Right atrium auricular region (tissue), 2 donors: ENCODE measurements at regions not wholly inside any gene's neighbourhood (a gene's known extent, or its start where the extent isn't known, plus 50 kb on each side); places are given as distances from the start of the nearest gene placed in this dataset.

ENCODE experiments used
- DNase-seq: peaks from one replicate; pipeline ENCODE4 v3.0.0-alpha.2; 2019; ENCODE audit warnings: low spot score
- H3K27ac ChIP-seq, 2 donors: fragments of 200-600 bp; sonication (generic); 1 replicate in 1 of 2; 2 replicates in 1 of 2; pipeline ENCODE4 v1.5.1; 2016 to 2019
- H3K27me3 ChIP-seq, 2 donors: fragments of 200-600 bp; sonication (generic); one replicate each; pipeline versions ENCODE4 v1.5.1 to v1.6.0; 2017 to 2019
- H3K36me3 ChIP-seq: fragments of 200-600 bp; sonication (generic); one replicate; pipeline ENCODE4 v1.5.1; 2016
- H3K4me1 ChIP-seq, 2 donors: fragments of 200-600 bp; sonication (generic); one replicate each; pipeline versions ENCODE4 v1.5.1 to v1.6.0; 2017 to 2019
- H3K4me3 ChIP-seq, 2 donors: fragments of 200-600 bp; sonication (generic); 1 replicate in 1 of 2; 2 replicates in 1 of 2; pipeline ENCODE4 v1.5.1; 2017 to 2019; ENCODE audit warnings: mild to moderate bottlenecking in 1 of 2, moderate library complexity in 1 of 2
- H3K9me3 ChIP-seq, 2 donors: fragments of 200-600 bp; sonication (generic); one replicate each; pipeline ENCODE4 v1.5.1; 2019
- TF ChIP-seq, protein P1 (sequence below), 2 donors: fragments of 200-600 bp; sonication (generic); IDR thresholded peaks; one replicate each; pipeline ENCODE4 v1.5.1; 2019; ENCODE audit warnings: antibody characterized with exemption in 2 of 2

DNA sequence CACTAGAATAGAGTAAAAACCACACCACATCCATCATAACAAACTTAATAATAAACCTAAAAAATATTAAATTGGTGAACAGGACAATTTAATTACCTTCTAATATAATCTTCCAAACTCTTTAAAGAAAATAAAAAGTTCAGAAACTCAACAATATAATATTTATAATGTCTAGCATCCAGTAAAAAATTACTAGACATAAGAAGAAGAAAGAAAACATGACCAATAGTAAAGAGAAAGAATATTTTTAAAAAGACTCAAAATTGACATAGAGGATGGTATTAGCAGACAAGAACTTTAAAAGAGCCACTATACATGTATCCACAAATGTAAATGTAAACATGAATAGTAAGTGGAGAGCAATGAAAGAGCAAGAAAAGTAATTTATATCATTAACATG lies 388.4 kb downstream of the TFEC start:
- Histone ChIP-seq H3K27me3 (no peaks in the 10 kb centered on the region), H3K9me3 (peaks cover 0 to 24% of the 10 kb centered on the region in 2 donors), H3K4me1 (no peaks in the 10 kb centered on the region), H3K4me3 (no peak overlapping the region), H3K27ac (no peak overlapping the region), H3K36me3 (no peaks in the 10 kb centered on the region)
- DNase-seq = no peak
- TF ChIP-seq, protein P1, sequence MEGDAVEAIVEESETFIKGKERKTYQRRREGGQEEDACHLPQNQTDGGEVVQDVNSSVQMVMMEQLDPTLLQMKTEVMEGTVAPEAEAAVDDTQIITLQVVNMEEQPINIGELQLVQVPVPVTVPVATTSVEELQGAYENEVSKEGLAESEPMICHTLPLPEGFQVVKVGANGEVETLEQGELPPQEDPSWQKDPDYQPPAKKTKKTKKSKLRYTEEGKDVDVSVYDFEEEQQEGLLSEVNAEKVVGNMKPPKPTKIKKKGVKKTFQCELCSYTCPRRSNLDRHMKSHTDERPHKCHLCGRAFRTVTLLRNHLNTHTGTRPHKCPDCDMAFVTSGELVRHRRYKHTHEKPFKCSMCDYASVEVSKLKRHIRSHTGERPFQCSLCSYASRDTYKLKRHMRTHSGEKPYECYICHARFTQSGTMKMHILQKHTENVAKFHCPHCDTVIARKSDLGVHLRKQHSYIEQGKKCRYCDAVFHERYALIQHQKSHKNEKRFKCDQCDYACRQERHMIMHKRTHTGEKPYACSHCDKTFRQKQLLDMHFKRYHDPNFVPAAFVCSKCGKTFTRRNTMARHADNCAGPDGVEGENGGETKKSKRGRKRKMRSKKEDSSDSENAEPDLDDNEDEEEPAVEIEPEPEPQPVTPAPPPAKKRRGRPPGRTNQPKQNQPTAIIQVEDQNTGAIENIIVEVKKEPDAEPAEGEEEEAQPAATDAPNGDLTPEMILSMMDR (IDR thresholded peaks at IDR 0.05) = no peak

DNA sequence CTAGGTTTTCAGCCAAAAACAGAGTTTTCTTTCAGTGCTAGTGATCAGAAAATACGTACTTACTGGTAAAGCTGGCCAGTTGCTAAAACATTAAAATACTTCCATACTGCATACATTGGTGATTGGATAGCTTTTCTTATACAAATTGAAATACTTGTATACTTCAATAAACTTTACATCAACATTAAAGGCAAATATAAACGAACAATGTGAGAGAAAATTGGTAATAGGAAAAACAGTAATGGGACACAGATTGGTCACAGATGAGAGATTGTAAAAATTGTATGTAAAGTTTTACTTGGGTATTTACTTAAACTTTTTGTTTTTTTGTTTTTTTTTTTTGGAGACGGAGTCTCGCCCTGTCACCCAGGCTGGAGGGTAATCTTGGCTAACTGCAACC lies 391.7 kb downstream of the TFEC start:
- no peak for DNase-seq
- TF ChIP-seq, protein P1 (IDR thresholded peaks at IDR 0.05) = no peak
- no peaks in the 10 kb centered on the region for H3K27me3 ChIP-seq
- no peak overlapping the region for H3K4me3 ChIP-seq
- H3K27ac ChIP-seq = no peak overlapping the region
- no peaks in the 10 kb centered on the region for H3K4me1 ChIP-seq
- peaks cover 0 to 17% of the 10 kb centered on the region in 2 donors for H3K9me3 ChIP-seq
- H3K36me3 ChIP-seq = no peaks in the 10 kb centered on the region

DNA sequence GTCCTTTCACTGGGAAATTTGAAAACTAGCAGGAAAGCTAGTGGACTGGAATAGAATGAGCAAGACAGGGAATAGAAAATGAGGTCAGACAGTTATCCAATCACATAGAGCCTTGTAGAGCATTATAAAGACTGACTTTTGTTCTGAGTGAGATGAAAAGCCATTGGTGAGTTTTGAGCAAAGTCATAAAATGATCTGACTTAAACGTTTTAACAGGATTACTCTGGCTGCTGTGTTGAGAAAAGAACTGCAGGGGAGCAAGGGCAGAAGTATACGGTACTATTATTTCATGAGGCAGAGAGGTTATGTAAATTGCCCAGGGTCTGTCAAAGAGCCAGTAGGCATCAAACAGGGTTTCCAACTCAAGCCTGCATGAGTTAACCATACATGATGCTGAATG lies 393.4 kb downstream of the TFEC start:
- TF ChIP-seq, protein P1 (IDR thresholded peaks at IDR 0.05) = no peak
- no peaks in the 10 kb centered on the region for H3K27me3 ChIP-seq

DNA sequence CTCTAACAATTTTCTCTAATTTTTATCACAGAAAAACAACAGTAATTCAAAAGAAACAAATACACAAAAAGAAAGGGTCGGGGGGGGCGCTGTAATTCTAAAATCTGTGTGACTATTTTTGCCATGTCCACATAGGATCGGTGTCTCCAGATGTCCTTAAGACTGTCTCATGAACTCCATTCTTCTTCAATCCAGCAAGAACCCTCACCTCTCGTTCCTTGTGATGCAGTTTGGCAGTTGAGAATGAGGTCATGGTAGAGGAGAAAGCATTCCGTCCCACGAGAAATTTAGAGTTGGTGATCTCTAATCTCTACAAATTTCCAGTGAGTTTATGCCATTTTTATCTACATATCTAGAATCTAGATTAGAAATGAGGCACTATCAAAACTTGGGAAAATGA lies 394.7 kb downstream of the TFEC start:
- Histone ChIP-seq H3K27ac (no peak overlapping the region), H3K27me3 (no peaks in the 10 kb centered on the region), H3K36me3 (no peaks in the 10 kb centered on the region), H3K9me3 (no peaks in the 10 kb centered on the region), H3K4me3 (no peak overlapping the region), H3K4me1 (no peaks in the 10 kb centered on the region)
- TF ChIP-seq, protein P1 (IDR thresholded peaks at IDR 0.05) = no peak
- DNase-seq = no peak

More for the DNA sequence above, 393.4 kb downstream of the TFEC start:
- DNase-seq = no peak
- H3K4me1 ChIP-seq = no peaks in the 10 kb centered on the region
- no peak overlapping the region for H3K27ac ChIP-seq
- H3K9me3 ChIP-seq = peaks cover 0 to 7% of the 10 kb centered on the region in 2 donors
- no peaks in the 10 kb centered on the region for H3K36me3 ChIP-seq
- no peak overlapping the region for H3K4me3 ChIP-seq

DNA sequence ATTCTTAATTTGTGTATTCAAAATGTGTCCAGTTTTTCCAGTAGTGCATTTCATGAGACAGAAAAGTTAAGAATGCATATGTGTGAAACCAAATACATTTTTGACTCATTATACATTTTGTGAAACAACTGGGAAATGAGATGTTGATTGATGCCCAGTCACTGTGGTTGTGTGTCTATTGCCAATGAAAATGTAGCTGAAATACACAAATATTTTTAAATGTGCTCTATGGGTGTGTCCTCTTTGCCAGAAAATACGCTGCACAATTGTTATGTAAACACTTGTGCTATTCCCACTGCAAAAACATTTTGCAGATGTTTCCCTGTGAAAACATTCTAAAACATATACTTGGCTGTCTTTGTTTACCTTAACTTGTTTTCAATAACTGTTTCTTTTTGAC lies 395.2 kb downstream of the TFEC start:
- DNase-seq = no peak
- H3K4me3 ChIP-seq = no peak overlapping the region
- no peaks in the 10 kb centered on the region for H3K36me3 ChIP-seq
- TF ChIP-seq, protein P1 (IDR thresholded peaks at IDR 0.05) = no peak
- no peaks in the 10 kb centered on the region for H3K9me3 ChIP-seq
- no peaks in the 10 kb centered on the region for H3K4me1 ChIP-seq
- H3K27ac ChIP-seq = no peak overlapping the region
- no peaks in the 10 kb centered on the region for H3K27me3 ChIP-seq

DNA sequence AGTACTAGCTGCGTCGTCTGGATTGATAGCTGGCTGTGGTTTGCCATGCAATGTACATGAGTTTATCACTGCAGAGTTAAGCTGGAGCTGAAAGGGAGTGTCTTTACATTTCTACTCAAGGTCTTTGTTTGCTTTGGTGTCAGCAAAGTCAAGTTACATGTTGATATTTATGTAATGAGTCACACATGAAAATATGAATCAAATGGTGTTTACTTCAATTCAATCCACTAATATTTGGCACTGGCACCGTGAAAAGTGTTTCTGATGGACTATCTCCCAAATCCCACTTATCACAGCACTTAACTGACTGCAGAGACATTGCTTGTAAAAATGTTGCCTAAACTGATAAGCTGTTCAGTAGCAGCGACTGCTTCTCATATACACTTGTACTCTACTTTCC lies 395.9 kb downstream of the TFEC start:
- TF ChIP-seq, protein P1 (IDR thresholded peaks at IDR 0.05) = no peak
- H3K4me3 ChIP-seq = no peak overlapping the region
- H3K36me3 ChIP-seq = no peaks in the 10 kb centered on the region
- no peak for DNase-seq
- no peaks in the 10 kb centered on the region for H3K27me3 ChIP-seq
- no peak overlapping the region for H3K27ac ChIP-seq
- no peaks in the 10 kb centered on the region for H3K4me1 ChIP-seq
- H3K9me3 ChIP-seq = no peaks in the 10 kb centered on the region
